Activated CD4-positive, CD25-positive, alpha-beta regulatory T cell (primary cell): ENCODE measurements at regions not wholly inside any gene's neighbourhood (a gene's known extent, or its start where the extent isn't known, plus 50 kb on each side); places are given as distances from the start of the nearest gene placed in this dataset.
"Not testable (repeated sequence)": the region's sequence is repeated elsewhere in the genome, so short reads cannot be mapped to it uniquely, and the experiment has no call there.

Experiments
- DNase-seq, 4 experiments: peaks; one replicate each; lab custom pipeline; 2025; lab: John Stamatoyannopoulos, UW

DNA sequence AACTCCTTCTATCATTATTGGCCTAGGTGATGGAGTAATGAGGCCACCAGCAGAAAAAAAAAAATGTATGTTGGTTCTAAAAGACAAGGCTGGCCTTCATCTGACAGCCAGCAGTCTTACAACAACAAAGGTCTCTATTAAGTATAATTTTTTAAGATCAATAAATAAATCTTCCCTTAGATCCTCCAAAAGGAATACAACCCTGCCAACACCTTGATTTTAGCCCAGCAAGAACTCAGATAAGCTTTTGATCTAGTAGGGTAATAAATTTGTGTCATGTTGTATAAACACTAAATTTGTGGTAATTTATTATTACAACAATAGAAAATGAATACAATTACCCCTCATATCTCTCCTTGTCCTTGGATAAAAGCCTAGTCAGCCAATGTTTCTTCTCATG, 633.2 kb upstream of the FAM174A start:
- DNase-seq: no peak

DNA sequence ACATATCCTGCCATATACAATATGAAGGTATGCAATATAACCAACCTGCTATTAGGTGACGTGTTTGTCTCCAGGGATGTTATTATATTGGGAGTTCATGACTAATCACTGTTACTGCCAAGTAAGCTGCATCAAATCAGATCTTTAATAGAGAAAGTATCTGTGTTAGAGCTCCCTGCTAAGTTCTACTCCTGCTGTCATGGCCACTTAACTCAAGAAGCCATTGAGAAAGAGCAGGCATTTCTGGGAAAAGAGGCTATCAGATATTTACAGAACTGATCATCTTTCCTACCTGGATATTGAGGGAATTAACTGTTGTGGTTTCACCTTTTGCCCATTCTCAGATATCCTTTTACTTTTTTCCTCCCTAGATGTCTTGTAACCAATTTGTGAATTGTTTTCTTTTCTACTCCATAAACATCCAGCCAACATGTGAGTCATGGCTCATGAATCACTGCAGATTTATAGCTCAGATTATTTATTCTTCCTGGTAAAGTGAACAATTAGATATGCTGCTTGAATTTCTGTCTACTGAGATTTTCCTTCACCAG, 634.8 kb upstream of the FAM174A start:
- no peak for DNase-seq

DNA sequence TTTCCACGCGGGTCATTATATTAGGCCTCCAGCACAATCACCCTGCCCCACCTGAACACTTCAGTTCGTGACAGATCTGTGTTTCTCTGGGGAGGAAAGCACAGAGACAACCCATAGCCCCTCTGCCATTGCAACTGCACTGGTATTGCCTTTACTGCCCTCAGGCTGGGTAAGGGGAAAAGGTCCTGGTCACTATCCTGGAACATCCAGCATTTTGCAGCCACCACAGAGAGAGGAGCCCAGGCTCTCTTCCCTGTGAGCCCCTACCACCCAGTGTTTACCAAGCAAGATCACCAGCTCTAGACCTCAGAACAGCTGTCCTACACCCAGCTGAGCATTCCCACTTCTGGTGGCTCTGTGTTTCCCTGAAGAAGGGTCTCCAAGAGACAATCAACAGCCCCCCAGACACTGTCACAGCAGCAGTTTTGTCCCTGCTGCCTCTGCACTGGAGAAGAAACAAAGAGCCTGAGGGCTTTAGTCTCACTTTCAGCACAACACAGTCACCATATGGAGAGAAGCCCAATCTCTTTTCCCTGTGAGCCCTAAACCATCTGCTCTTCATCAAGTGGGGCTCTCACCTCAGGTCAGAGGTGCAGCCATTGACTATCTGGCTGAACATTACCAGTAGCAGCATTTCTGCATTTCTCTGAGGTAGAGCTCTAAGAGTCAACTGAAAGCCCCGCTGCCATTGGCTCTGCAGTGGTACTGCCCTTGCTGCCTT, 655.2 kb upstream of the FAM174A start:
- DNase-seq: no peak

DNA sequence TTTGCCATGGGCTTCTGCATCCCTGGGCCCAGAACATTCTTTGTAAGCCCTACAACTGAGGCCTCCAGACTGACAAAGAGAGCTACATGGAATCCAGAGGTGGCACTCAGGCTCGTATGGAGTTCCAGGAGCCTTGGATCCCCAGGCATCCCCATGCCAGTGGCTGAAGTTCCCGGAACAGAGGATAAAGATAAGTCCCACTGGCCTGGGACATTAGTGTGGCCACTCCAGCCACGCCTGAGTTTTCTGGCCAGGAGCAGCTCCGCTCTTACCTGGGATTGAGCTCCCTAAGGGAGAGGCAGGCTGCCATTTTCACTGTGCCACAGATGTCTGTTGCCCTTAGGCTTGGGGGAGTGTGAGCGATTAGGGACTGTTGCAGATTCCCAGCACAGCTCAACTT, 656.3 kb upstream of the FAM174A start:
- DNase-seq: no peak

DNA sequence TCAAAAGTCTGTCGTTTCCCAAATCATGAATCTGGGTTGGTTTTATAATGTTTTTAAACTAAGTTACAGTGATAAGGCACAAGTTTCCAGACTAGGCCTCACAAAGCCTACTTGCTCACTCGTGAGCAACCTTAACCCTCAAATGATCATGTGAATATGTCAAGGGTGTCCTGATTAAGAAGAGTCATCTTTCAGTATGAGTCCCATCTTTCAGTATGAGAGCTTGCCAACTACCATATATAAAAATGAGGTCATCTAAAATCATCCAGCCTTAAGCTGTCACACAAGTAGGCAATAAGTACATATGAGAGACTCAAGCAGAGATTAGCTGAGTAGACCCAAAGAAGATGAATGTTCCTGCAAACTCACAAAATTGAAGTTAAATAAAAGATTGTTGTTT, 668.4 kb upstream of the FAM174A start:
- no peak for DNase-seq

DNA sequence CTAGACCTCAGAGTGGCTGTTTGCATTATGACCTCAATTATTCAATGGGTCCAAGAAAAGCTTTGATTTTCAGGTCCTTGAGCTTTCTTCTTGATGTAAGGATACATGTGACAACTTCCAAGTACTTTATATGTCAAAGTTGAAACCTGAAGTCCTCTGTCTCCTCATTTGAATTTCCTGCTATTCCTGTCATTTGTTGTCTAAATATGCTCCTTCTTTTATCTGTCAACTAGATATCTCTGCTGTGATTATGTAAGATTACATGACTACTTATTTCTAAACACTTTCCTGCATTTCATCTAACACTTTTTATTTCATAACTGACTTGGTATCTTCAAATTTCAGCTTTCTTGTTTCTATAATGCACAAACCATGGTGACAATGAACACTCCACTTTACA, 670.0 kb upstream of the FAM174A start:
- DNase-seq: no peak

DNA sequence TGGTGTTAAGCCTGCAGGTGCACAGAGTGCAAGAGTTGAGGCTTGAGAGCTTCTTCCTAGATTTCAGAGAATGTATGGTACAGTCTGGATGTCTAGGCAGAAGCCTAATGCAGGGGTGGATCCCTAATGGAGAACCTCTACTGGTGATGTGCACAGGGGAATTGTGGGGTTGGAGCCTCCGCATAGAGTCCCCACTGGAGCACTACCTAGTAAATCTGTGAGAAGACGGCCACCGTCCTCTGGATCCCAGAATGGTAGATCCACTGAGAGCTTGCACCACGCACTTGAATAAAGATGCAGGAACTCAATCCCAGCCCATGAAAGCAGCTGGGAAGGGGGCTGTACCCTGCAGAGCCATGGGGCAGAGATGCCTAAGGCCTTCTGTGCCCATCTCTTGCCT, 699.4 kb upstream of the FAM174A start:
- no peak for DNase-seq

DNA sequence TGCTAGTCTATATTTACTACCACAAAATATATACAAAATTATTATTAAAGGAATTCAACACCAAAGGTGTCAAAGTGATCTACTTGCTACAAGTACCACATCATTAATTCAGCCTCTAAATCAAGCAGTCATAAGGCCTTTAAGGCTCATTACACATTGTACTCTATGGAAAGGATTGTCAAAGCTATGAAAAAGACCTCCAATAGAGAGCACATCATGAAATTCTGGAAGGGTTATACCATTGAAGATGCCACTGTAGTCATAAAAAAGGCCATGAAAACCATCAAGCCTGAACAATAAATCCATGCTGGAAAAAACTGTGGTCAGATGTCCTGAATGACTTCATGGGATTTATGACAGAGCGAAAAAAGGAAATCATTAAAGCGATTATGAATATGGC, 708.0 kb upstream of the FAM174A start:
- no peak for DNase-seq

DNA sequence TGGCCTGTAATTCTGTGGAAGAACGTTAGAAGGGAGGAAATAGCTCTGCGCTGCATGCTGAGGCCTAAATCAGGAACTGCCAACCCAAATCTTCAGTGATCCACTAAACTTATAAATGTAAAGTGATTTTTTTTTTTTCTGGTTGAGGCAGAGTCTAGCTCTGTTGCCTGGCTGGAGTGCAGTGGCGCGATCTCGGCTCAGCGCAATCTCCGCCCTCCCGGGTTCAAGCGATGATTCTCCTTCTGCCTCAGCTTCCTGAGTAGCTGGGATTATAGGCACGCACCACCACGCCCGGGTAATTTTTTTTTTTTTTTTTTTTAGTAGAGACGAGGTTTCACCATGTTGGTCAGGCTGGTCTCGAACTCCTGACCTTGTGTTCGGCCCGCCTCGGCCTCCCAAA, 717.4 kb upstream of the FAM174A start:
- no peak for DNase-seq

DNA sequence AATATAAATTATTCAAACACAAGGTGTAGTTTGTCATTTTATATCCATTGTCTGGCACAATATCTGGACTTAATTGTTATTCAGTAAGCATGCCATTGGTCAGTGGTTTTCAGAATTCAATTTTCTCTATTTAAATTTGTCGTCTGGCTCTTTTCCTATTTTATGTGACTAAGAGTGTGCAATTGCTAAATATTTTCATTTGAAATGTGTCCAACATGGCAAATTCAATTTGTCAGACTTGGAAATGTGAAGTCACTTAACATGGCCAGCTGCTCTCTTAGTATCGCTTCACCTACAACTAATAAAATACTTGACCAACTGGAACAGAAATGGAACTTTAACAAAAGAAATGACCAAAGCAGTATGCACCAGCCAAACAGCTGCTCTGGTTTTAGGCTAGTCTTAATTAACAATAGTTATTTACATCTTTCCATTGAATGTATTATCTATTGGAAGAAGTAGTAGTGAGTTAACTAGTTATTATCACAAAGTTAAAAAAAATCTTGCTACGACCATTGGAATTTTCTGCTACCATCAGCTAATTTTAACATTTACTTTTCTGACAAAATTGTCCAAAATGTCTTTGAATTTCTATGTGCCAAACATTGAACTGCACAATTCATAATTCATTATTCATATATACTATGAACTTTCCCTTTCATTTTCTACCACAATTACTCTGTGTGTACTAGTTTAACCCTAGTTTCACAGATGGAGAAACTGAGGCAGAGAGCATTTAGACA, 720.7 kb upstream of the FAM174A start:
- no peak for DNase-seq

DNA sequence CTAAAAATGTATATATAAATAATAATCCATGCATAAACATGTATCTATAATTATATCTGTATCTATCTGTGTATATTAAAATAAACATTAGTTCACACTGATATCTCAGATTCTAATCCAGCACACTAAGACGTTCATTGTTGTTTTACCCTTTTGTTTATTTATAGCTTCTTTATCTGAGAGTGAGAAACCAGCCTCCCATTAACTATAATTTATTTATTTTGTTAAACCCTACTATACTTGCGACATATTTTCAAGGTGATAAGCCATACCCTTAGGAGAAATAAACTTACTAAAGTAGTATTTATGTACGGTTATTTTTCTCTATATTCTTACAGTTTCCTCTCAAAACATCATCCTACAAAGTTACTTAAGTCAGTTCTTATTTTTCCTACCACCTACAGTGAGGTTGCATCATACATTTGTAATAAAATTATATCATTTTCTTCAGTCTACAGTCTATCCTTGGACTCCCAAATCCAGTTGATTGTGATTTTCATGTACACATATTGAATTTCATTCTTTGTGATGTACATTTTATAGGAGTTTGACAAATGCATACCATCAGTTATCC, 726.4 kb upstream of the FAM174A start:
- DNase-seq: no peak

DNA sequence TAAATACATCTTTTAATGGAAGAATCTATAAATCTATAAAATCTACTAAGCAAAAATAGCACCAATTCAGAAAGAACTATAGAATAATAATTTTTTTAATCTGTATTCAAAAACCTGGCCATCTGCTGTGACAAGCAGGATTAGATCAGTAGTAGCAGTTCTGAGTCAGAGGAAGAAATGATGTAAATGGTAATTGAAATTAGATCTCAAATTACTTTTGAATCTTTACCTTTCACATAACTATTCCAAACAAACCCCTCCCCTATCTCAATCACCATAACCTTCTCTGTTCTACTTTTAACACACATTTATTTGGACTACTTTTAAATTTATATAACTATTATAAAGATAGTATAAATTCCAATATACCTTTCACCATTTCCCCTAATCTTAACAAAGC, 727.8 kb upstream of the FAM174A start:
- no peak for DNase-seq

DNA sequence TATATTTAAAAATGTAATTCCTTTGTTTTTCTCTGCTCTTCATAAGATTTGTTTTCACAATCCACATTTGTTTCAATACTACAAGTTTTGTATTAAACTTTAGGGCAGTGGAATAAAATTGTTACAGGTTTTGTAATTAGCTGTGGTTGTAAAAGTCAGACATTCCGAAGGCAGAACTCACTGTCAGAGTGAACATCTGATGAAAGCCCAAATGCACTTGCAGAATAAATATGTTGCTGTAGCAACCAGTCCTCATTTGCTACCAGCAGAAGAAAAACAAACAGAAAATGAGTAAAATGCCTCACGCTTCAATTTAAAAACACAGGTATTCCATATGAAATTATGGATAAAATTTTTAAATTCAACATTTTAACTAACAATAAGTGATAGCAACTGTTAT, 740.1 kb upstream of the FAM174A start:
- no peak for DNase-seq

DNA sequence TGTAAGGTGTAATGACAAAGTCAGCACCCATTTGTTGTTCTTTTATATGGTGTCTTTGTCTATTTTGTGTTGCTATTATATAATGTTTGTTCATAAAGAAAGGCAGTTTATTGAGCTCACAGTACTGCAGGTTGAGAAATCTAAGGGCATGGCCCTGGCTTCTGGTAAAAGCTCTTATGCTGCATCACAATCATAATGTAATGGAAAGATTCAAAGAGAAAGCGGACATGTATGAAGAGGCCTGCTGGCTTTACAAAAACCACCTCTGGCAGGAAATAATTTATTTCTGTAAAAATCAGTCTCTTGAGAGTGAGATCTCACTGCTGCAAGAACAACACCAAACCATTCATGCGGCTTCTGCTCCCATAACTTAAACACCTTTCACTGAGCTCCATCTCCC, 746.7 kb upstream of the FAM174A start:
- no peak for DNase-seq

DNA sequence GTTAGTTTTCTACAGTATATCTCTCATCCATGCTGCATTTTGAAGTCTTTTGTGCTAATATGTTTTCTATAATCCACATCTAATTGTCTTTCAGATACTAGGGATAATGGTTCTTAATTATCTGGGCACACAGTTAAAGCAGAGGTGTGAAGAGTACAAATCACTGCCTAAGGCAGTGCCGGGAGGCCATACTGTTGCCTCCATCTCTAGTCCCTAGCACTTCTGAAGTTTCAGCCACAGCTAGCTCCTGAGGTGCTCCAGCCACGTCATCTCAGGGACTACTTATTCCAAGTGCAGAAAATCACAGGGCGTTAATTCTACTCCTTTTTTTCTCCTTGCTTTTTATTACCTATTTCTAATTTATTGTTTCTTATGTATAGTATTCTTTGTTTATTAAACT, 760.0 kb upstream of the FAM174A start:
- no peak for DNase-seq

DNA sequence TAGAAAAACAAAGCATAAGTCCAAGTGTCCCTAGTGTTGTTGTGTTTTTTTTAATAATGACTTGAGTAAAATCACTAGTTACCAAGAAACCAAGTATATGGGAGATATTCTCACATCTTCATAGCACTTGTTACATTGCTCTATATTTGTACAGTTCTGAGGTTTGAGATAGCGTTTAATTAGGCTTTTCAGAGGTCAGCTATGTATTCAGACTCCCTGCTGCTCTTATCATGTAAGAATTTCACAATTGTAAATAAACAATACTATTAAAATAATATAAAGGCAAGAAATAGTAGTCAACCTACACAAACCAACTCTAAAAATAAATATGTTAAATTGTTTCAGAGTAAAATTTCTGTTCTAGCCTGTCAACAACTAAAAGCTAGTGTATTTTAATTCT, 761.9 kb upstream of the FAM174A start:
- no peak for DNase-seq

DNA sequence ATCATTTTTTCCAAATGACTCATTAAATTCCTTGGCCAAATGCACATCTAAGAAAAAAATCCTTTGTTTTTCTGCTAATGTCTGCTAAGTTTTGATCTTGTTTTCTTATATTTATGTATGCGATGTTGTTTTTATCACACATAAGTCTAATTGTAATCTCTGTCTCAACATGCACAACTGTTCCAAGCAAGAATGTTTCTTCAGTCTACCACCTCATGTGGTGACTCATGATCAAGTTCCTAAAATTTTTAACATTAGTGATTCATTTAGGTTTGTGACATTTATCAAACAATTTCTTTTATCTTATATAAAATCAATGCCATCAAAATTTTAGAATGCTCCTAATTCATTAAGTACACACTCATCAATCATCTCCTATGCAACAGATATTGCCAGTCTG, 763.9 kb upstream of the FAM174A start:
- no peak for DNase-seq

DNA sequence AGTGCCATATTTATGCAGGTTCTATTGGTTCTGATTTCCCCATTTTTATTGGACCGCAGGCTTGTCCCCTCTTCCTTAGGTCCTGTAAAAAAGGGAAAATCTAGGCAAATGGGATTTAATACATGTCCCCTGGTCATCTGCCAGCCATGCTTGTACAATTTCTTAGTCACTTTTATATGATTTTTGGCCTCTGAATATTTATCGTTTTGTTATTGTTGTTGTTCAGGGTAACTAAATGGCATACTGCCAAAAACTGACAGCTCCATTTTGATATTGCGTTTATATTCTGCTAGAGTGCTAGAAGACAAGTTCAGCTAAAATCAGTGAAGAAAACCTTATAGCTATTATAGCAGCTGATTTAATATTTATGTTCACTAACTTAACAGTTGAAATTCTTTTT, 770.2 kb upstream of the FAM174A start:
- no peak for DNase-seq

DNA sequence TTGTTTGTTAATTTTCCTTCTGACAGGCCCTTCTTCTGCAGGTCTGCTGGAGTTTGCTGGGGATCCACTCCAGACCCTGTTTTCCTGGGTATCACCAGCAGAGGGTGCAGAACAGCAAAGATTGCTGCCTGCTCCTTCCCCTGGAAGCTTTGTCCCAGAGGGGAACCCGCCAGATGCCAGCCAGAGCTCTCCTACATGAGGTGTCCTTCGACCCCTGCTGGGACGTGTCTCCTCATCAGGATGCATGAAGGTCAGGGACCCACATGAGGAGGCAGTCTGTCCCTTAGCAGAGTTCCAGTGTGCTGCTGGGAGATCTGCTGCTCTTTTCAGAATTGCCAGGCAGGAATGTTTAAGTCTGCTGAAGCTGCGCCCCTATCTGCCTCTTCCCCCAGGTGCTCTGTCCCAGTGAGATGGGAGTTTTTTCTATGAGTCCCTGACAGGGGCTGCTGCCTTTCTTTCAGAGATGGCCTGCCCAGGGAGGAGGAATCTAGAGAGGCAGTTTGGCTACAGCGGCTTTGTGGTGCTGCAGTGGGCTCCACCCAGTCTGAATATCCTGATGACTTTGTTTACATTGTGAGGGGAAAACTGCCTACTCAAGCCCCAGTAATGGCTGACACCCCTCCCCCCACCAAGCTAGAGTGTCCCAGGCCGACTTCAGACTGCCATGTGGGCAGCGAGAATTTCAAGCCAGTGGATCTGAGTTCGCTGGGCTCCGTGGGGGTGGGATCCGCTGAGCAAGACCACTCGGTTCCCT, 772.0 kb upstream of the FAM174A start:
- DNase-seq: no peak

DNA sequence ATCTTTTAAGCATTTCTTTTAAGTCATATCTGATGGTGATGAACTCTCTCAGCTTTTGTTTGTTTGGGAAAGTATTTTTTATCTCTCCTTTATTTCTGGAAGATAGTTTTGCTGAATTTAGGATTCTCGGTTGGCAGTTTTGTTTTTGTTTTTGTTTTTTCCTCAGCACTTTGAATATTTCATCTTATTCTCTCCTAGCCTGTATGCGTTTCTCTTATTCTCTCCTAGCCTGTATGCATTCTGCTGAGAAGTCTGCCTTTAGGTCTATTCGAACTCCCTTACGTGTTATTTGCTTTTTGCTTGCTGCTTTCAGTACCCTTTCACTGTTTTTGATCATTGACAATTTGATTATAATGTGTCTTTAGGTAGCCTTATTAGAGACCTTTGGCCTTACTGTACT, 787.8 kb upstream of the FAM174A start:
- no peak for DNase-seq

DNA sequence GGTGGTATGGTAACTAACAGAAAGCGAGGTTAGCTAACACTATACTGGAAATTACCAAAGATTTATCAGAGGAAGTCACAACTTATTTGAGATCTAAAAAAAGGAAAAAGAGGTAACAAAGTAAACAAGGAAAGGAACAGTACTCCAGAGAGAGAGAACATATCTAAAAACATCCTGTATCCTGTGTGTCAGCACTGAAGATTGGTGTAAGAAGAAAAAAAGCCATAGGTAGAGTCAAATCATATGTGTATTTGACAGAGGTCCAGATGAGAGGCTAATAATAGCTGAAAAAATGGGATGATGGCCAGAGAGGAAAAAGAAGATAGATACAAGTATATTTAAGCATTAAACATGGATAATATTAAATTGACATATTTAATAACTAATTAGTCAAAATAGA, 802.0 kb upstream of the FAM174A start:
- DNase-seq: not testable (repeated sequence)

DNA sequence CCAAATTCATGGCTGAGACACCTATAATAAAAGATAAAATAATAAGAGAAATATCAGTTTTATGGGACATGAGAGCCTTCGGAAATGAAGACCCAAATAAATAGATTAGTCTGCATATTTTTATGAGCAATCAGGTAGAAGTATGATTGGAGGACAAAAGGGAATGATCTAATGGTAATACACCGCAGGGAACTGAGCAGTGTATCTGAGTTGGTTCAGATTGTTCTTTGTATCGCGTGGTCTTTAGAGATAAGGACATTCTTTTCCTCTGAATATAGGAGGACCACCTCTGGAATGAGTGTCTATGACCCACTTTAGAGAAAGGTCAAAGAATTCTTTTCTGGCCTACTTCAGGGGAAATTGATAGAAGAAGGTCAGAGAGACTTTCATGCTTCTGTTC, 801.8 kb upstream of the CHD1 start:
- DNase-seq: not testable (repeated sequence)
